Spleen (tissue), 7 donors: ENCODE measurements at regions not wholly inside any gene's neighbourhood (a gene's known extent, or its start where the extent isn't known, plus 50 kb on each side); places are given as distances from the start of the nearest gene placed in this dataset.

ENCODE experiments used
- POLR2A ChIP-seq, 3 donors: fragments of 450-650 bp; IDR thresholded peaks; one replicate each; pipeline ENCODE4 v1.5.1; 2017; ENCODE audit warnings: antibody characterized with exemption in 3 of 3, mild to moderate bottlenecking in 1 of 3
- POLR2AphosphoS5 ChIP-seq, 3 donors: sonication (generic); formaldehyde crosslinking; IDR thresholded peaks; one replicate each; pipeline ENCODE4 v1.5.1; 2017; ENCODE audit warnings: antibody characterized with exemption in 3 of 3
- TF ChIP-seq, protein P1 (sequence below), 11 experiments: fragments of 200-600 bp in 7 of 11; fragments of 450-650 bp in 4 of 11; sonication (generic) in 4 of 11; IDR thresholded peaks in 8 of 11; conservative IDR thresholded peaks in 3 of 11; 1 replicate in 7 of 11; 2 replicates in 4 of 11; pipeline versions ENCODE4 v1.4.0 to v1.8.0; 2016 to 2021; ENCODE audit warnings: antibody characterized with exemption in 11 of 11, inconsistent platforms in 4 of 11, mild to moderate bottlenecking in 1 of 11
- donor health status: DM: no; HTN: no; CAD: no; lungs with moderate emphysema.
- donor health status: DM: no; HTN: no; CAD: no.
- donor health status: DM: no; HTN: no; CAD: no.

DNA sequence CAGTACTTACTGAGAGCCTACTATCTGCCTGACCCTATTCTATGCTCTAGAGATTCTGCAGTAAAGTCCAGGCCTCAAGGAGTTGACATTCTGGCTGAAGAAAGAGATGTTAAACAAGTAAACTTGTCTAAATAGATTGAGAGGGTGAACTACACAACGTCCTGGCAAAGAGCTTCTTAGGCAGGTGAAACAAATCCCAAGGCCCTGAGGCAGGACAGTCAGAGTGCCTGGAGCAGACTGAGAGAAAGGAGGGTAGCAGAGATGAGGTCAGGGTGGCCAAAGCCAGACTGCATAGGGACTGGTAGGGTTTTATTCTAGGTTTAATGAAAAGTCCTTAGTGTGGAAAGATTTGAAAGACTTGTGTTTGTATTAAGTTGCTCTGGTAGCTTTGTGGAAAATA, 84.5 kb upstream of the ATP11B start:
- TF ChIP-seq, protein P1, sequence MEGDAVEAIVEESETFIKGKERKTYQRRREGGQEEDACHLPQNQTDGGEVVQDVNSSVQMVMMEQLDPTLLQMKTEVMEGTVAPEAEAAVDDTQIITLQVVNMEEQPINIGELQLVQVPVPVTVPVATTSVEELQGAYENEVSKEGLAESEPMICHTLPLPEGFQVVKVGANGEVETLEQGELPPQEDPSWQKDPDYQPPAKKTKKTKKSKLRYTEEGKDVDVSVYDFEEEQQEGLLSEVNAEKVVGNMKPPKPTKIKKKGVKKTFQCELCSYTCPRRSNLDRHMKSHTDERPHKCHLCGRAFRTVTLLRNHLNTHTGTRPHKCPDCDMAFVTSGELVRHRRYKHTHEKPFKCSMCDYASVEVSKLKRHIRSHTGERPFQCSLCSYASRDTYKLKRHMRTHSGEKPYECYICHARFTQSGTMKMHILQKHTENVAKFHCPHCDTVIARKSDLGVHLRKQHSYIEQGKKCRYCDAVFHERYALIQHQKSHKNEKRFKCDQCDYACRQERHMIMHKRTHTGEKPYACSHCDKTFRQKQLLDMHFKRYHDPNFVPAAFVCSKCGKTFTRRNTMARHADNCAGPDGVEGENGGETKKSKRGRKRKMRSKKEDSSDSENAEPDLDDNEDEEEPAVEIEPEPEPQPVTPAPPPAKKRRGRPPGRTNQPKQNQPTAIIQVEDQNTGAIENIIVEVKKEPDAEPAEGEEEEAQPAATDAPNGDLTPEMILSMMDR (IDR thresholded peaks at IDR 0.05 in 8 of 11, conservative IDR thresholded peaks at IDR 0.05 in 3 of 11) = no peak
- TF ChIP-seq POLR2A (IDR thresholded peaks at IDR 0.05) (no peak), POLR2AphosphoS5 (IDR thresholded peaks at IDR 0.05) (no peak)
